ENCODE measurements at regions not wholly inside any gene's neighbourhood (a gene's known extent, or its start where the extent isn't known, plus 50 kb on each side); places are given as distances from the start of the nearest gene placed in this dataset.
"Not testable (repeated sequence)": the region's sequence is repeated elsewhere in the genome, so short reads cannot be mapped to it uniquely, and the experiment has no call there.

DNA sequence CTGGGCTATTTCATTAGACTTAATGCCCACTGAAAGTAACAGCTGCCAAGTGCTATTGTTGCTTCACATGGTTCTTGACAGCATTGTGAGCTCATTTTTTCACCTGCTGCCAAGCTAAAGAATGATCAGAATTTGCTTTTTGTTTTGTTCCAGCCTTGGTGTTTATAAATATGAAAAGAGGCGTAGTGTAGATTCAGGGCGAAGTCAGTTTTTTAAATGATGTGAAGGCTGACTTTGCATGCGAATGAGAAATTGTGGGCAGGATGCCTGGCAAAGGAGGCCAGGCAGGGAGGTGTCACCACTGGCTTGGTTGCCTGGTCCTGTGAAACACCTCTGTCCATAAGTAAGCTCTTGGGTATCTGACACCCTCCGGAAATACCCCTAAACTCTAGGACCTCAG, 93.3 kb upstream of the NAP1L1 start:
- intact Hi-C loops (cut with DNase I) = no loop called here
- Histone ChIP-seq H3K27me3 (no peaks in the 10 kb centered on the region), H3K36me3 (no peaks in the 10 kb centered on the region), H3K4me3 (replicated peaks in 1 of 3) (no peak overlapping the region), H3K9me3 (no peaks in the 10 kb centered on the region), H3K27ac (no peak overlapping the region), H3K4me1 (no peaks in the 10 kb centered on the region)
- 96% methylated on average over 4 of the region's 4 CpGs for WGBS, 2 donors
- no peak for DNase-seq
- TF ChIP-seq POLR2A (IDR thresholded peaks at IDR 0.05) = no peak
- TF ChIP-seq, protein P1, sequence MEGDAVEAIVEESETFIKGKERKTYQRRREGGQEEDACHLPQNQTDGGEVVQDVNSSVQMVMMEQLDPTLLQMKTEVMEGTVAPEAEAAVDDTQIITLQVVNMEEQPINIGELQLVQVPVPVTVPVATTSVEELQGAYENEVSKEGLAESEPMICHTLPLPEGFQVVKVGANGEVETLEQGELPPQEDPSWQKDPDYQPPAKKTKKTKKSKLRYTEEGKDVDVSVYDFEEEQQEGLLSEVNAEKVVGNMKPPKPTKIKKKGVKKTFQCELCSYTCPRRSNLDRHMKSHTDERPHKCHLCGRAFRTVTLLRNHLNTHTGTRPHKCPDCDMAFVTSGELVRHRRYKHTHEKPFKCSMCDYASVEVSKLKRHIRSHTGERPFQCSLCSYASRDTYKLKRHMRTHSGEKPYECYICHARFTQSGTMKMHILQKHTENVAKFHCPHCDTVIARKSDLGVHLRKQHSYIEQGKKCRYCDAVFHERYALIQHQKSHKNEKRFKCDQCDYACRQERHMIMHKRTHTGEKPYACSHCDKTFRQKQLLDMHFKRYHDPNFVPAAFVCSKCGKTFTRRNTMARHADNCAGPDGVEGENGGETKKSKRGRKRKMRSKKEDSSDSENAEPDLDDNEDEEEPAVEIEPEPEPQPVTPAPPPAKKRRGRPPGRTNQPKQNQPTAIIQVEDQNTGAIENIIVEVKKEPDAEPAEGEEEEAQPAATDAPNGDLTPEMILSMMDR (IDR thresholded peaks at IDR 0.05) = no peak

DNA sequence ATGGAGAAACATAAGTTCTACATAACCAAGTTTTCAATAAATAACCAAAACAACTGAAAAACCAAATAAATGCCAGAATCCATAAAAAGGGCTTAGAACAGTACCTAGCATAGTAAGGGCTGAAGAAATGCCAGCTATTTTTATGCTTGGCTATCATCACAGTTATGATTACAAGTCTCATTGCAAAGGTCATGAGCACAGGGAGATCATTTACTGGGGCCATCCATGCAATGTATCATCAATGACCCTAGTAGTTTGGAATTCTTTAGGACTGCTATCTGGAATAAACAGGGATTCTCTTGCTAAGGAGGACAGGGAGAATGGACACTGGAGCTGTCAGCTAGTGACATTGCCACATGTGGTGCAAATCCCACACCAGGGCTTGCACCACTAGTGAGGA, 92.5 kb upstream of the NAP1L1 start:
- Histone ChIP-seq H3K27me3 (no peaks in the 10 kb centered on the region), H3K9me3 (no peaks in the 10 kb centered on the region), H3K27ac (no peak overlapping the region), H3K4me3 (replicated peaks in 1 of 3) (no peak overlapping the region), H3K4me1 (no peaks in the 10 kb centered on the region), H3K36me3 (no peaks in the 10 kb centered on the region)
- intact Hi-C loops (cut with DNase I) = no loop called here
- TF ChIP-seq POLR2A (IDR thresholded peaks at IDR 0.05) = no peak
- TF ChIP-seq, protein P1 (IDR thresholded peaks at IDR 0.05) = no peak
- no peak for DNase-seq

DNA sequence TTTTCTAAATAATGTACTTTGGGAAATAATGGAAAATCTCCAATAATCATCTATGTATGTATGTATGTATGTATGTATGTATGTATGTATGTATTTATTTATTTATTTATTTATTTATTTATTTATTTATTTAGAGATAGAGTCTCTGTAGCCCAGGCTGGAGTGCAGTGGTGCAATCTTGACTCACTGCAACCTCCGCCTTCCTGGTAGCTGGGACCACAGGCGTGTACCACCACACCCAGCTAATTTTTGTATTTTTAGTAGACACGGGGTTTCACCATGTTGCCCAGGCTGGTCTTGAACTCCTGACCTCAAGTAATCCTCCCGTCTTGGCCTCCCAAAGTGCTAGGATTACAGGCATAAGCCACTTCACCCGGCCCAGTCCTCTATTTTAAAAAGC, 91.5 kb upstream of the NAP1L1 start:
- WGBS, 2 donors = 87 to 89% methylated on average over 5 of the region's 5 CpGs
- intact Hi-C loops (cut with DNase I); H3K9me3 ChIP-seq: not testable (repeated sequence)

DNA sequence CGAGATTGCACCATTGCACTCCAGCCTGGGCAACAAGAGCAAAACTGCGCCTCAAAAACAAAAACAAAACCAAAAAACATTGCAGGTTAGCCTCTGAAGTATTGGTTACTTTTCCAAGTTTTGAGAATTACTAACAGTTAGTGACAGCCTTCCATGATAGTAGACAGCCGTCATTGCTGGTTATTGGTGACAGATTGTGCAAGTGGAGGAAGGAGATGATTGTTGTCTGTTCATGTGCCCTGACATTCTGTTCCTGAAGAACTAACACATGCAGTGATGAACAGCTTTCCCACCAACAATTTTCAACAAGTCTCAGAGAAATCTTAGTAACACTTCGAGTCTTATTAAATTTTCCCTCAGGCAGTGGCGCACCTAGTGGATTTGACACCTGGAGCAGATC, 89.3 kb upstream of the NAP1L1 start:
- DNase-seq = no peak
- Histone ChIP-seq H3K36me3 (no peaks in the 10 kb centered on the region), H3K9me3 (no peaks in the 10 kb centered on the region), H3K4me1 (no peaks in the 10 kb centered on the region), H3K27ac (no peak overlapping the region), H3K27me3 (no peaks in the 10 kb centered on the region), H3K4me3 (replicated peaks in 1 of 3) (no peak overlapping the region)
- no peak for TF ChIP-seq POLR2A (IDR thresholded peaks at IDR 0.05)
- TF ChIP-seq, protein P1 (IDR thresholded peaks at IDR 0.05) = no peak
- intact Hi-C loops (cut with DNase I) = no loop called here
- 93 to 96% methylated on average over 5 of the region's 5 CpGs for WGBS, 2 donors

More for the DNA sequence above, 91.5 kb upstream of the NAP1L1 start:
- H3K4me1 ChIP-seq; H3K36me3 ChIP-seq; H3K27ac ChIP-seq; DNase-seq; H3K27me3 ChIP-seq; H3K4me3 ChIP-seq (replicated peaks in 1 of 3): not testable (repeated sequence)

DNA sequence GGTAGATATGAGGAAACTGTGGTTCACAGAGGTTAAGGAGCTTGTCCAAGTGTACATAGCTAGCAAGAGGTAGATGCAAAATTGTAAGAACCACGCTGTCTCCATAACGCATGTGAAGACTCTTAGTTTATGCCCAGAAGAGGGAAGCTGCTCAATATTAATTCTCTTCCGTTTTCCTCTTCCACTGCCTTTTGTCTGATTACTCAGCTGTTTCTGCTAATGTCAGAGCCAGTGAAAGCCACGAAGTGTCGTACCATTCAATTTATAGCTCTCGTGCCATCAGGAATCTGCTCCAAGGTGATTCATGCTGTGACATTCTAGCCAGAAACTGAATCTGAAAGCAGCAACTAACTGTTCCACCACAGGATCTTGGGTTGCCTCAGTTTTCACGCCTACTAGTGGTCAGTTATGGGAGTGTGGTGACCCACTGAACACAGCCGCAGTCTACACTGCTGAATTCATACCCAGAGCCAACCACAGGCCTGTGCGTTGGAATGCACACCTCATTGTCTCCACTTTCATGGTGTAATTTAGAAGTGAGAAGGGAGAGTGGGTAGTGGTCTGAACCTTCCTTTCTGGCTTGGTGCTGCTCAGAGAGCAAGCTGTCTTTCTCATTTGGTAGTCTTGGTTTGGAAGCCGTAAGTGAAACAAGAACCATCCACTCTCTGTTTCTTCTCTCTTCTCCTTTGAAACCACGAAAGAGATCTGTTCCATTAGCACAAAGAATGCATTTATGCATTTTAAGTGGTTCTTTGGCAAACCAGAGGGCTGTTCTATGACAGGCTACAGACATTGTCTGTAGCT, 74.2 kb upstream of the NAP1L1 start:
- DNase-seq = peak in 1 of 2 donors; percentile 6
- Histone ChIP-seq H3K4me1 (no peaks in the 10 kb centered on the region), H3K27ac (no peak overlapping the region), H3K27me3 (no peaks in the 10 kb centered on the region), H3K9me3 (no peaks in the 10 kb centered on the region), H3K4me3 (replicated peaks in 1 of 3) (no peak overlapping the region), H3K36me3 (no peaks in the 10 kb centered on the region)
- no peak for TF ChIP-seq POLR2A (IDR thresholded peaks at IDR 0.05)
- TF ChIP-seq, protein P1 (IDR thresholded peaks at IDR 0.05) = peak in 3 of 6 experiments; percentile 13 to 36 (median 23)
- WGBS, 2 donors = 61 to 77% methylated on average over 11 of the region's 11 CpGs
- intact Hi-C loops (cut with DNase I) = no loop called here

Data from thyroid gland (tissue), 4 donors.